GM23338 (cell line): ENCODE measurements at regions not wholly inside any gene's neighbourhood (a gene's known extent, or its start where the extent isn't known, plus 50 kb on each side); places are given as distances from the start of the nearest gene placed in this dataset.

Experiments
- CTCF ChIP-seq, 2 experiments: fragments of 200-600 bp in 1 of 2; sonication (generic) in 1 of 2; conservative IDR thresholded peaks; 2 replicates each; pipeline versions ENCODE4 v1.5.1 to v1.6.1; 2016 to 2017; ENCODE audit warnings: antibody characterized with exemption in 2 of 2, low read depth in 2 of 2, mild to moderate bottlenecking in 2 of 2, moderate library complexity in 1 of 2
- EZH2 ChIP-seq: fragments of 200-600 bp; sonication (generic); IDR thresholded peaks from one replicate; pipeline ENCODE4 v1.8.0; 2017; ENCODE audit warnings: antibody characterized with exemption, mild to moderate bottlenecking, low read depth; ENCODE audit not compliant: unreplicated experiment
- EZH2phosphoT487 ChIP-seq: fragments of 200-600 bp; sonication (generic); IDR thresholded peaks from one replicate; pipeline ENCODE4 v1.8.1; 2018; ENCODE audit warnings: antibody characterized with exemption; ENCODE audit not compliant: unreplicated experiment

DNA sequence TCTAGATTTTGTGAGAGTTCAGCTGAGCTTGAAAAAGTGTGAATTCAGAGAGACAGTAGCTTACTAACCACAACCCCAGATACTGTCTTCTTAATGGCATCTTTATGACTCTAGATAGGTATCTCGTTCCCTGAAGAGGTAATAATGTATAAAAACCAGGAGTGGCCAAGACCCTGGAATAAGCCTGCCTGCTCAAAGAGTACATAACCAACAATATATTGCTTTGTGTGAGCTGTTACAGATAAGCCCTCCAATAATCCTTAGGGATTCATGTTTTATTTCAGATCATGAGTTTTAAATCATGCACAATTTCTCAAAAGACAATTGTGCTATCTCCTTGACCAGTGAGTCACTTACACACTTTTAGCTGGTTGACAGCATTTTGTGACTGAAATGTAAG lies 327.8 kb upstream of the ADGRB3 start:
- no peak for TF ChIP-seq CTCF (conservative IDR thresholded peaks at IDR 0.05; ENCODE audit: low read depth in 2 of 2)
- no peak for TF ChIP-seq EZH2
- TF ChIP-seq EZH2phosphoT487, result no peak
